GM18873 (cell line): ENCODE measurements at regions not wholly inside any gene's neighbourhood (a gene's known extent, or its start where the extent isn't known, plus 50 kb on each side); places are given as distances from the start of the nearest gene placed in this dataset.
"Not testable (repeated sequence)": the region's sequence is repeated elsewhere in the genome, so short reads cannot be mapped to it uniquely, and the experiment has no call there.

Experiments used
- ATAC-seq: cut with Tn5 transposase; IDR thresholded peaks from one replicate; pipeline ENCODE4 v1.9.1; 2021; ENCODE audit warnings: mild to moderate bottlenecking, moderate library complexity, moderate number of reproducible peaks; ENCODE audit not compliant: unreplicated experiment, low FRiP score

GRCh38 chr21:5975719-5976118 lies 4545.7 kb upstream of the TPTE start:
- ATAC-seq: not testable (repeated sequence)

- ATAC-seq: not testable (repeated sequence)
Observed at GRCh38 chr21:5997586-5997985, 4523.8 kb upstream of the TPTE start.

- not testable (repeated sequence) for ATAC-seq
Observed at GRCh38 chr21:6015422-6016057, 4505.8 kb upstream of the TPTE start.

GRCh38 chr21:6020460-6020859 lies 4500.9 kb upstream of the TPTE start:
- not testable (repeated sequence) for ATAC-seq

- ATAC-seq: not testable (repeated sequence)
Observed at GRCh38 chr21:6020953-6021716, 4500.2 kb upstream of the TPTE start.

- not testable (repeated sequence) for ATAC-seq
Observed at GRCh38 chr21:6021717-6022270, 4499.6 kb upstream of the TPTE start.

GRCh38 chr21:6023331-6023730 lies 4498.1 kb upstream of the TPTE start:
- ATAC-seq: not testable (repeated sequence)

GRCh38 chr21:6025139-6025538 lies 4496.2 kb upstream of the TPTE start:
- ATAC-seq: not testable (repeated sequence)

GRCh38 chr21:6027497-6027896 lies 4493.9 kb upstream of the TPTE start:
- not testable (repeated sequence) for ATAC-seq

- not testable (repeated sequence) for ATAC-seq
Observed at GRCh38 chr21:6034124-6034678, 4487.2 kb upstream of the TPTE start.

- not testable (repeated sequence) for ATAC-seq
Observed at GRCh38 chr21:6034820-6035473, 4486.4 kb upstream of the TPTE start.

GRCh38 chr21:6035474-6036155 lies 4485.8 kb upstream of the TPTE start:
- not testable (repeated sequence) for ATAC-seq

- not testable (repeated sequence) for ATAC-seq
Observed at GRCh38 chr21:6039224-6039623, 4482.2 kb upstream of the TPTE start.

- ATAC-seq: not testable (repeated sequence)
Observed at GRCh38 chr21:6040095-6040494, 4481.3 kb upstream of the TPTE start.

- not testable (repeated sequence) for ATAC-seq
Observed at GRCh38 chr21:6043430-6044275, 4477.7 kb upstream of the TPTE start.

GRCh38 chr21:6044695-6045094 lies 4476.7 kb upstream of the TPTE start:
- ATAC-seq: not testable (repeated sequence)

GRCh38 chr21:6049930-6050329 lies 4471.5 kb upstream of the TPTE start:
- ATAC-seq: not testable (repeated sequence)

- not testable (repeated sequence) for ATAC-seq
Observed at GRCh38 chr21:6052109-6052508, 4469.3 kb upstream of the TPTE start.

GRCh38 chr21:6053145-6053544 lies 4468.2 kb upstream of the TPTE start:
- not testable (repeated sequence) for ATAC-seq
